GM23338 (cell line): ENCODE measurements at regions not wholly inside any gene's neighbourhood (a gene's known extent, or its start where the extent isn't known, plus 50 kb on each side); places are given as distances from the start of the nearest gene placed in this dataset. TPM values are rescaled to one million over a fixed set of nuclear protein-coding genes. Genes with fewer than 3 reads are reported as not detected.

Experiments used
- ATAC-seq: fragments of 200-7000 bp; cut with Tn5 transposase; 3 replicates; pipeline ENCODE4 v1.9.1; 2020
- DNase-seq: peaks from one replicate; pipeline ENCODE4 v3.0.0-alpha.2; 2015; ENCODE audit warnings: low spot score
- H2AFZ ChIP-seq: fragments of 200-600 bp; sonication (generic); 2 replicates; pipeline ENCODE4 v1.8.0; 2016; ENCODE audit warnings: antibody characterized with exemption, mild to moderate bottlenecking, moderate library complexity
- H3F3A ChIP-seq: fragments of 200-600 bp; sonication (generic); replicated peaks from 2 replicates; pipeline ENCODE4 v1.8.0; 2017; ENCODE audit warnings: antibody characterized with exemption, mixed run types, low read depth
- H3K27ac ChIP-seq: fragments of 200-600 bp; sonication (generic); 2 replicates; pipeline ENCODE4 v1.6.1; 2016; ENCODE audit warnings: low read depth
- H3K27me3 ChIP-seq: fragments of 200-600 bp; sonication (generic); 2 replicates; pipeline ENCODE4 v1.8.0; 2016; ENCODE audit warnings: mild to moderate bottlenecking, mixed run types, moderate library complexity; ENCODE audit not compliant: insufficient read depth
- H3K36me3 ChIP-seq: fragments of 200-600 bp; sonication (generic); 2 replicates; pipeline ENCODE4 v1.8.0; 2016; ENCODE audit warnings: mild to moderate bottlenecking; ENCODE audit not compliant: insufficient read depth
- H3K4me1 ChIP-seq: fragments of 200-600 bp; sonication (generic); 2 replicates; pipeline ENCODE4 v1.8.0; 2016; ENCODE audit warnings: mild to moderate bottlenecking, moderate library complexity; ENCODE audit not compliant: insufficient read depth
- H3K4me2 ChIP-seq: fragments of 200-600 bp; sonication (generic); 2 replicates; pipeline ENCODE4 v1.7.1; 2017; ENCODE audit warnings: mixed run types
- H3K4me3 ChIP-seq: fragments of 200-600 bp; sonication (generic); 2 replicates; pipeline ENCODE4 v1.6.1; 2016; ENCODE audit warnings: mixed run types
- H3K79me2 ChIP-seq: fragments of 200-600 bp; sonication (generic); replicated peaks from 2 replicates; pipeline ENCODE4 v1.8.0; 2017; ENCODE audit warnings: mild to moderate bottlenecking; ENCODE audit not compliant: insufficient read depth
- H3K9me2 ChIP-seq: fragments of 200-600 bp; sonication (generic); 2 replicates; pipeline ENCODE4 v1.8.0; 2017; ENCODE audit not compliant: insufficient read depth
- H4K20me1 ChIP-seq: fragments of 200-600 bp; sonication (generic); replicated peaks from 2 replicates; pipeline ENCODE4 v1.8.0; 2017; ENCODE audit warnings: mild to moderate bottlenecking; ENCODE audit not compliant: insufficient read depth
- H3K27ac Mint-ChIP-seq: 2 replicates; pipeline ENCODE4 v1.8.0; 2020; ENCODE audit warnings: inconsistent platforms, mild to moderate bottlenecking, moderate library complexity, mixed read lengths
- H3K27me3 Mint-ChIP-seq: 3 replicates; pipeline ENCODE4 v1.8.0; 2022; ENCODE audit warnings: low read depth, mild to moderate bottlenecking, moderate library complexity, mixed read lengths, inconsistent platforms; ENCODE audit not compliant: insufficient read depth, poor library complexity
- H3K36me3 Mint-ChIP-seq: 3 replicates; pipeline ENCODE4 v1.8.0; 2021; ENCODE audit warnings: low read depth, mild to moderate bottlenecking, inconsistent platforms, moderate library complexity, mixed read lengths
- H3K4me1 Mint-ChIP-seq: 3 replicates; pipeline ENCODE4 v1.8.0; 2020; ENCODE audit warnings: mild to moderate bottlenecking, inconsistent platforms, mixed read lengths
- H3K4me3 Mint-ChIP-seq: 3 replicates; pipeline ENCODE4 v1.8.0; 2021; ENCODE audit warnings: moderate library complexity, mild to moderate bottlenecking, inconsistent platforms, mixed read lengths
- H3K9me3 Mint-ChIP-seq: 3 replicates; pipeline ENCODE4 v1.8.0; 2020; ENCODE audit warnings: moderate library complexity, mild to moderate bottlenecking, inconsistent platforms, mixed read lengths
- CTCF ChIP-seq, 2 experiments: fragments of 200-600 bp in 1 of 2; sonication (generic) in 1 of 2; conservative IDR thresholded peaks; 2 replicates each; pipeline versions ENCODE4 v1.5.1 to v1.6.1; 2016 to 2017; ENCODE audit warnings: antibody characterized with exemption in 2 of 2, low read depth in 2 of 2, mild to moderate bottlenecking in 2 of 2, moderate library complexity in 1 of 2
- EZH2 ChIP-seq: fragments of 200-600 bp; sonication (generic); IDR thresholded peaks from one replicate; pipeline ENCODE4 v1.8.0; 2017; ENCODE audit warnings: antibody characterized with exemption, mild to moderate bottlenecking, low read depth; ENCODE audit not compliant: unreplicated experiment
- NANOG ChIP-seq: IDR thresholded peaks from 2 replicates; pipeline ENCODE4 v1.6.1; 2016; ENCODE audit warnings: antibody characterized with exemption, borderline replicate concordance
- POLR2AphosphoS5 ChIP-seq: IDR thresholded peaks from 2 replicates; pipeline ENCODE4 v1.6.1; 2016; ENCODE audit warnings: antibody characterized with exemption, low read depth
- STAT1 ChIP-seq: IDR thresholded peaks from one replicate; pipeline ENCODE4 v1.6.1; 2016; ENCODE audit warnings: antibody characterized with exemption; ENCODE audit not compliant: unreplicated experiment
- ZNF114 ChIP-seq: fragments of 250-450 bp; sonication (Bioruptor Pico); IDR thresholded peaks from 2 replicates; pipeline ENCODE4 v1.5.0; 2020; ENCODE audit warnings: mild to moderate bottlenecking, moderate library complexity
- ZNF331 ChIP-seq: fragments of 250-450 bp; sonication (Bioruptor Pico); IDR thresholded peaks from 2 replicates; pipeline ENCODE4 v1.5.0; 2020; ENCODE audit warnings: low read depth, mild to moderate bottlenecking, moderate library complexity
- small RNA-seq: library from RNA; depleted of rRNA; stranded (forward); fragments of <200 nt; gene quantifications from one replicate; pipeline ENCODE3, GENCODE V24; 2014; ENCODE audit warnings: low replicate concordance
- TF ChIP-seq, protein P1 (sequence below): IDR thresholded peaks from one replicate; pipeline ENCODE4 v1.6.1; 2018; ENCODE audit warnings: antibody characterized with exemption; ENCODE audit not compliant: unreplicated experiment
- TF ChIP-seq, protein P2 (sequence below): IDR thresholded peaks from 2 replicates; pipeline ENCODE4 v1.6.1; 2016; ENCODE audit warnings: antibody characterized with exemption

GRCh38 chrX:96246436-96246835 lies 438.2 kb upstream of the DIAPH2 start:
- Histone ChIP-seq H3K4me1 (peaks cover 6% of the 10 kb centered on the region; the same call in 1 of the 2 replicates), H3K27ac (no peak overlapping the region), H3K27me3 (no peaks in the 10 kb centered on the region), H3K9me2 (no peaks in the 10 kb centered on the region), H3K4me2 (no peak overlapping the region), H3K36me3 (no peaks in the 10 kb centered on the region), H2AFZ (no peak overlapping the region), H3K4me3 (no peak overlapping the region), H3K79me2 (no peaks in the 10 kb centered on the region), H4K20me1 (no peaks in the 10 kb centered on the region), H3F3A (no peaks in the 10 kb centered on the region)
- no peaks in the 10 kb centered on the region for H3K9me3 Mint-ChIP-seq
- H3K27me3 Mint-ChIP-seq: no peaks in the 10 kb centered on the region
- no peak overlapping the region for H3K27ac Mint-ChIP-seq
- ATAC-seq: no peak
- peaks cover 12% of the 10 kb centered on the region; the same call in 2 of the 3 replicates for H3K4me1 Mint-ChIP-seq
- H3K4me3 Mint-ChIP-seq: no peak overlapping the region
- no peaks in the 10 kb centered on the region for H3K36me3 Mint-ChIP-seq
- no peak for TF ChIP-seq ZNF114
- TF ChIP-seq, protein P1, sequence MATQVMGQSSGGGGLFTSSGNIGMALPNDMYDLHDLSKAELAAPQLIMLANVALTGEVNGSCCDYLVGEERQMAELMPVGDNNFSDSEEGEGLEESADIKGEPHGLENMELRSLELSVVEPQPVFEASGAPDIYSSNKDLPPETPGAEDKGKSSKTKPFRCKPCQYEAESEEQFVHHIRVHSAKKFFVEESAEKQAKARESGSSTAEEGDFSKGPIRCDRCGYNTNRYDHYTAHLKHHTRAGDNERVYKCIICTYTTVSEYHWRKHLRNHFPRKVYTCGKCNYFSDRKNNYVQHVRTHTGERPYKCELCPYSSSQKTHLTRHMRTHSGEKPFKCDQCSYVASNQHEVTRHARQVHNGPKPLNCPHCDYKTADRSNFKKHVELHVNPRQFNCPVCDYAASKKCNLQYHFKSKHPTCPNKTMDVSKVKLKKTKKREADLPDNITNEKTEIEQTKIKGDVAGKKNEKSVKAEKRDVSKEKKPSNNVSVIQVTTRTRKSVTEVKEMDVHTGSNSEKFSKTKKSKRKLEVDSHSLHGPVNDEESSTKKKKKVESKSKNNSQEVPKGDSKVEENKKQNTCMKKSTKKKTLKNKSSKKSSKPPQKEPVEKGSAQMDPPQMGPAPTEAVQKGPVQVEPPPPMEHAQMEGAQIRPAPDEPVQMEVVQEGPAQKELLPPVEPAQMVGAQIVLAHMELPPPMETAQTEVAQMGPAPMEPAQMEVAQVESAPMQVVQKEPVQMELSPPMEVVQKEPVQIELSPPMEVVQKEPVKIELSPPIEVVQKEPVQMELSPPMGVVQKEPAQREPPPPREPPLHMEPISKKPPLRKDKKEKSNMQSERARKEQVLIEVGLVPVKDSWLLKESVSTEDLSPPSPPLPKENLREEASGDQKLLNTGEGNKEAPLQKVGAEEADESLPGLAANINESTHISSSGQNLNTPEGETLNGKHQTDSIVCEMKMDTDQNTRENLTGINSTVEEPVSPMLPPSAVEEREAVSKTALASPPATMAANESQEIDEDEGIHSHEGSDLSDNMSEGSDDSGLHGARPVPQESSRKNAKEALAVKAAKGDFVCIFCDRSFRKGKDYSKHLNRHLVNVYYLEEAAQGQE: no peak
- TF ChIP-seq, protein P2, sequence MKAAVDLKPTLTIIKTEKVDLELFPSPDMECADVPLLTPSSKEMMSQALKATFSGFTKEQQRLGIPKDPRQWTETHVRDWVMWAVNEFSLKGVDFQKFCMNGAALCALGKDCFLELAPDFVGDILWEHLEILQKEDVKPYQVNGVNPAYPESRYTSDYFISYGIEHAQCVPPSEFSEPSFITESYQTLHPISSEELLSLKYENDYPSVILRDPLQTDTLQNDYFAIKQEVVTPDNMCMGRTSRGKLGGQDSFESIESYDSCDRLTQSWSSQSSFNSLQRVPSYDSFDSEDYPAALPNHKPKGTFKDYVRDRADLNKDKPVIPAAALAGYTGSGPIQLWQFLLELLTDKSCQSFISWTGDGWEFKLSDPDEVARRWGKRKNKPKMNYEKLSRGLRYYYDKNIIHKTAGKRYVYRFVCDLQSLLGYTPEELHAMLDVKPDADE: no peak
- TF ChIP-seq STAT1: no peak
- TF ChIP-seq EZH2: no peak
- TF ChIP-seq ZNF331 (CRISPR knock-in tag): no peak
- no peak for TF ChIP-seq CTCF (conservative IDR thresholded peaks at IDR 0.05; ENCODE audit: low read depth in 2 of 2)
- TF ChIP-seq NANOG: no peak
- no peak for TF ChIP-seq POLR2AphosphoS5
- DNase-seq: no peak

Small RNAs in the stretch of these regions (small RNA-seq; reads per million reads assigned to genes)
- gene AL022161.1: not detected
- gene RN7SL379P: not detected
- gene RNA5SP510: not detected
- not detected for gene RPS29P28
